ENCODE measurements at regions not wholly inside any gene's neighbourhood (a gene's known extent, or its start where the extent isn't known, plus 50 kb on each side); places are given as distances from the start of the nearest gene placed in this dataset.
A peak's percentile ranks its signal among the peaks of the same experiment; 100 is the strongest.

- intact Hi-C loops (cut with DNase I; ENCODE audit: low total_unique reads): no loop called here
- Histone ChIP-seq H3K27ac (peak overlapping the region; percentile 49 to 94 (median 88)), H3K36me3 (no peaks in the 10 kb centered on the region), H3K27me3 (replicated peaks in 1 of 7) (no peaks in the 10 kb centered on the region), H3K4me3 (peak overlapping the region in 1 of 8 donors; percentile 57), H3K4me1 (peaks cover 8 to 48% (median 18%) of the 10 kb centered on the region in 6 donors), H3K9me3 (no peaks in the 10 kb centered on the region)
- TF ChIP-seq CTCF (IDR thresholded peaks at IDR 0.05 in 8 of 11, conservative IDR thresholded peaks at IDR 0.05 in 3 of 11) (peak in 1 of 11 experiments; percentile 25), POLR2A (IDR thresholded peaks at IDR 0.05) (no peak), POLR2AphosphoS5 (IDR thresholded peaks at IDR 0.05) (peak in 2 of 3 donors; percentile 51 to 85)
- peak; percentile 88 for DNase-seq
- 26 to 46% (median 39%) methylated on average over 15 of the region's 15 CpGs for WGBS, 5 donors
These were observed 134.5 kb upstream of the KLF3 start for GRCh38 chr4:38529189-38530115.

GRCh38 chr4:38530486-38530885 is 133.5 kb upstream of the KLF3 start:
- H3K36me3 ChIP-seq: no peaks in the 10 kb centered on the region
- H3K9me3 ChIP-seq: no peaks in the 10 kb centered on the region
- no peak for TF ChIP-seq POLR2AphosphoS5 (IDR thresholded peaks at IDR 0.05)
- no peak for TF ChIP-seq POLR2A (IDR thresholded peaks at IDR 0.05)
- TF ChIP-seq CTCF (IDR thresholded peaks at IDR 0.05 in 8 of 11, conservative IDR thresholded peaks at IDR 0.05 in 3 of 11): no peak
- intact Hi-C loops (cut with DNase I; ENCODE audit: low total_unique reads): no loop called here
- no peaks in the 10 kb centered on the region for H3K27me3 ChIP-seq (replicated peaks in 1 of 7)
- peak overlapping the region in 1 of 8 donors; percentile 57 for H3K4me3 ChIP-seq
- peak overlapping the region in 7 of 8 donors; percentile 79 to 94 (median 88) for H3K27ac ChIP-seq
- no peak for DNase-seq
- H3K4me1 ChIP-seq: peaks cover 8 to 44% (median 18%) of the 10 kb centered on the region in 6 donors
- 46 to 88% (median 83%) methylated on average over 1 of the region's 1 CpG for WGBS, 5 donors

GRCh38 chr4:38531141-38531727 is 132.8 kb upstream of the KLF3 start:
- Histone ChIP-seq H3K4me3 (peak overlapping the region in 1 of 8 donors; percentile 57), H3K36me3 (no peaks in the 10 kb centered on the region), H3K27ac (peak overlapping the region in 2 of 8 donors; percentile 94), H3K9me3 (no peaks in the 10 kb centered on the region), H3K4me1 (peaks cover 8 to 44% (median 18%) of the 10 kb centered on the region in 6 donors), H3K27me3 (replicated peaks in 1 of 7) (no peaks in the 10 kb centered on the region)
- intact Hi-C loops (cut with DNase I; ENCODE audit: low total_unique reads): no loop called here
- TF ChIP-seq POLR2AphosphoS5 (IDR thresholded peaks at IDR 0.05) (no peak), POLR2A (IDR thresholded peaks at IDR 0.05) (no peak), CTCF (IDR thresholded peaks at IDR 0.05 in 8 of 11, conservative IDR thresholded peaks at IDR 0.05 in 3 of 11) (no peak)
- no peak for DNase-seq
- WGBS, 5 donors: 67 to 85% (median 80%) methylated on average over 5 of the region's 5 CpGs

Data from spleen (tissue), 11 donors.